Tibial nerve (tissue), 4 donors: ENCODE measurements at regions not wholly inside any gene's neighbourhood (a gene's known extent, or its start where the extent isn't known, plus 50 kb on each side); places are given as distances from the start of the nearest gene placed in this dataset.

Experiments used
- CTCF ChIP-seq, 5 experiments: fragments of 200-600 bp in 3 of 5; fragments of 450-650 bp in 2 of 5; sonication (generic) in 3 of 5; IDR thresholded peaks; one replicate each; pipeline ENCODE4 v1.5.1; 2016 to 2019; ENCODE audit warnings: antibody characterized with exemption in 5 of 5, mild to moderate bottlenecking in 3 of 5, moderate library complexity in 2 of 5
- EP300 ChIP-seq, 2 donors: sonication (generic); formaldehyde crosslinking; IDR thresholded peaks; one replicate each; pipeline ENCODE4 v1.6.1; 2017; ENCODE audit warnings: antibody characterized with exemption in 2 of 2, mild to moderate bottlenecking in 1 of 2

GRCh38 chrX:20718592-20719380, 452.1 kb upstream of the RPS6KA3 start:
- TF ChIP-seq CTCF (IDR thresholded peaks at IDR 0.05) = no peak
- TF ChIP-seq EP300 (IDR thresholded peaks at IDR 0.05) = no peak
